Right ventricle myocardium inferior (tissue), 1 donor: ENCODE measurements at regions not wholly inside any gene's neighbourhood (a gene's known extent, or its start where the extent isn't known, plus 50 kb on each side); places are given as distances from the start of the nearest gene placed in this dataset.

Experiments used
- ATAC-seq: fragments of 200-7000 bp; cut with Tn5 transposase; one replicate; pipeline ENCODE4 v1.9.1; 2020; ENCODE audit warnings: mild to moderate bottlenecking, moderate library complexity
- DNase-seq: peaks from one replicate; pipeline ENCODE4 v3.0.0; 2021; ENCODE audit errors: missing footprints
- intact Hi-C: fragments of 100-400 bp; cut with DNase I; formaldehyde crosslinking; loops from one replicate; pipeline ENCODE4 v1.11.0; 2022
- donor health status: DM: no; HTN: yes; CAD: no; lungs with severe emphysema.

- intact Hi-C loops = no loop called here
- ATAC-seq (no peak), DNase-seq (no peak)
Observed at GRCh38 chr13:111917901-111918300, 149.0 kb upstream of the SOX1 start.

- intact Hi-C loops = no loop called here
- ATAC-seq = no peak
Observed at GRCh38 chr13:111919286-111919685, 147.7 kb upstream of the SOX1 start.

GRCh38 chr13:111919849-111920248, 147.1 kb upstream of the SOX1 start:
- intact Hi-C loops = no loop called here
- ATAC-seq (no peak), DNase-seq (no peak)

More at GRCh38 chr13:111919286-111919685, 147.7 kb upstream of the SOX1 start:
- DNase-seq = no peak

- no peak for DNase-seq
- intact Hi-C loops = no loop called here
Observed at GRCh38 chr13:111920306-111920931, 146.5 kb upstream of the SOX1 start.

GRCh38 chr13:111920932-111921705, 145.8 kb upstream of the SOX1 start:
- intact Hi-C loops = no loop called here
- ATAC-seq (no peak), DNase-seq (no peak)

More at GRCh38 chr13:111920306-111920931, 146.5 kb upstream of the SOX1 start:
- ATAC-seq = no peak

- intact Hi-C loops = no loop called here
- DNase-seq = no peak
- ATAC-seq = no peak
Observed at GRCh38 chr13:111922086-111922485, 144.9 kb upstream of the SOX1 start.

GRCh38 chr13:111923439-111923838, 143.5 kb upstream of the SOX1 start:
- intact Hi-C loops = no loop called here
- DNase-seq (no peak), ATAC-seq (no peak)

- no peak for ATAC-seq
- no peak for DNase-seq
- intact Hi-C loops = no loop called here
Observed at GRCh38 chr13:111923991-111924677, 142.8 kb upstream of the SOX1 start.

GRCh38 chr13:111924678-111925075, 142.3 kb upstream of the SOX1 start:
- ATAC-seq (no peak), DNase-seq (no peak)
- intact Hi-C loops = no loop called here

- no peak for ATAC-seq
- no peak for DNase-seq
- intact Hi-C loops = no loop called here
Observed at GRCh38 chr13:111925146-111925875, 141.6 kb upstream of the SOX1 start.

- DNase-seq (no peak), ATAC-seq (no peak)
- intact Hi-C loops = no loop called here
Observed at GRCh38 chr13:111926501-111927180, 140.3 kb upstream of the SOX1 start.

GRCh38 chr13:111927181-111927540, 139.8 kb upstream of the SOX1 start:
- DNase-seq = no peak

GRCh38 chr13:111929036-111929616, 137.8 kb upstream of the SOX1 start:
- no peak for ATAC-seq
- intact Hi-C loops = no loop called here
- no peak for DNase-seq

More at GRCh38 chr13:111927181-111927540, 139.8 kb upstream of the SOX1 start:
- intact Hi-C loops = no loop called here
- no peak for ATAC-seq

- ATAC-seq (no peak), DNase-seq (no peak)
- intact Hi-C loops = no loop called here
Observed at GRCh38 chr13:111936267-111936925, 130.6 kb upstream of the SOX1 start.

- no peak for ATAC-seq
Observed at GRCh38 chr13:111937777-111938311, 129.1 kb upstream of the SOX1 start.

GRCh38 chr13:111938741-111939665, 127.9 kb upstream of the SOX1 start:
- DNase-seq = no peak
- intact Hi-C loops = no loop called here

More at GRCh38 chr13:111937777-111938311, 129.1 kb upstream of the SOX1 start:
- DNase-seq = no peak
- intact Hi-C loops = no loop called here

More at GRCh38 chr13:111938741-111939665, 127.9 kb upstream of the SOX1 start:
- ATAC-seq = no peak
